ENCODE measurements at regions not wholly inside any gene's neighbourhood (a gene's known extent, or its start where the extent isn't known, plus 50 kb on each side); places are given as distances from the start of the nearest gene placed in this dataset.

DNA sequence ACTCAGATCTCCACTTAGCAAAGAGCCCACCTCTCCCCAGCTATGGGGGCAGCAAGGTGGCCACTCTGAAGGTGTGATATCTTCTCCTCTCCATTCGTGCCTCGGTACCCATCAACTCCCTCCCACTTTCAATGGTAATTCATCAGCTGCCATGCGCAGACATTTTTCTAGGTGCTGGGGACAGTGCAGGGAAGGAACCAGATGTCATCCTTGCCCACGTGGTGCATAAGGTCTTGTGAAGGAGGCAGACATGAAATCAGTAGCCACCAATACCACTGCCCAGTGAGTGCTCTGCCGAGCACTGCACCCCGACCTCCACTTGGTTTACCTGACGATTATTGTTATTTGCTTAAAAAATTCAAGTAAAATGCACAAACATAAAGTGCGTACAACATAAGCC, 76.3 kb upstream of the CSF3R start:
- H2BK120ac ChIP-seq (ENCODE audit: low read depth, low read length): no peak overlapping the region
- no CpG with 5 or more reads among the region's 8 CpGs for WGBS (ENCODE audit: extremely low coverage, insufficient coverage, low lambda C conversion rate)
- H3K79me1 ChIP-seq (ENCODE audit: low read length): no peaks in the 10 kb centered on the region
- H3K4ac ChIP-seq (ENCODE audit: low read depth, low read length): no peak overlapping the region
- H3K4me2 ChIP-seq (ENCODE audit: low read length): no peak overlapping the region
- H2BK15ac ChIP-seq (replicated peaks; ENCODE audit: low read depth): no peak overlapping the region
- H3K4me1 ChIP-seq (ENCODE audit: control insufficient read depth, low read depth, low read length): no peaks in the 10 kb centered on the region
- H3K56ac ChIP-seq (ENCODE audit: low read length): no peak overlapping the region
- no peak overlapping the region for H3K18ac ChIP-seq (ENCODE audit: low read length)
- no peak overlapping the region for H3K9ac ChIP-seq (ENCODE audit: low read length)
- DNase-seq: no peak
- no peak overlapping the region for H3K4me3 ChIP-seq (ENCODE audit: low read length)
- H3K23ac ChIP-seq (ENCODE audit: low read length): no peak overlapping the region
- no peak overlapping the region for H3K27ac ChIP-seq (ENCODE audit: low read depth, low read length)
- H3K27me3 ChIP-seq (ENCODE audit: insufficient read depth, low read length, poor library complexity): no peaks in the 10 kb centered on the region
- H4K5ac ChIP-seq (ENCODE audit: low read length): no peak overlapping the region
- no peak overlapping the region for H4K8ac ChIP-seq (ENCODE audit: low read depth, low read length)
- no peaks in the 10 kb centered on the region for H3K36me3 ChIP-seq (ENCODE audit: control insufficient read depth, insufficient read depth, low read length)
- H2BK5ac ChIP-seq (ENCODE audit: low read length): no peak overlapping the region
- H2AK5ac ChIP-seq (ENCODE audit: low read length): no peak overlapping the region
- H3K79me2 ChIP-seq (ENCODE audit: control insufficient read depth, insufficient read depth, low read length): no peaks in the 10 kb centered on the region

DNA sequence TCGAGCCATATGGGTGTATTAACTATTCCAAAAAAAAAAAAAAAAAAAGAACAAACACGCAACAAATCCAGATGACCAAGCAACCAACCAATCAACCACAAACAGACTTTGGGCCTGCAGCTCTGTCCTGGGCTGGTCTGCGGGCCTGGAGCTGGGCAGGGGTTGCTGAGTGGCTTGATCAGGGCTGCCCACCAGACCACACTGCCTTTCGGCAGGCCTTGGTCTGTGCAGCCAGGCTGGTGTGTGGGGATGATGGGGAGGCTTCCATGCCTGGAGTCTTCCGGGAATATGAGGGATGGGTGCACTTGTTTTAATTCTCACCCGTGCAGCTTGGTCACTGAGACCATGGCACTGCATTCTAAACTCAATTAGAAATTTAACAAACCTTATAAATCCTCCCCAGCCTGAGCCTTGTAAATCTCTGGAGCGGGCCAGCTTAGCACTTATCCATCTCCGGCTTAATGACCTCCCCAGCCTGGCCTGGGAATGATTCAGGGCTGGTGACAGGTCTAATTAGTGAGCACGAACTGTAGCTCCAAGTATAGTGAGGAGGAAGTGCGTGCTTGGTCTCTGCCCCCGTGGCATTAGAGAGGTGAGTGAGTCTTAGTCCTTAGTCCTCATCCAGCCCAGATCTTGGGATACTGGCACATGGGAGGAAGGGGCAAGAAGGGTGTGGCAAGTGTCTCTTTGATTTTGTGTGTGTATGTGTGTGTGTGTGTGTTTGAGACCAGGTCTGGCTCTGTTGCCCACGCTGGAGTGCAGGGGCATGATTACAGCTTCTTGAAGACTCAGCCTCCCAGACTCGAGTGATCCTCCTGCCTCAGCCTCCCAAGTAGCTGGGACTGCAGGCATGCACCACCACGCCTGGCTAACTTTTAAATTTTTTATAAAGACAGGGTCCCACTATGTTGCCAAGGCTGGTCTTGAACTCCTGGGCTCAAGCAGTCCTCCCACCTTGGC, 74.6 kb upstream of the CSF3R start:
- no peaks in the 10 kb centered on the region for H3K4me1 ChIP-seq (ENCODE audit: control insufficient read depth, low read depth, low read length)
- no peaks in the 10 kb centered on the region for H3K36me3 ChIP-seq (ENCODE audit: control insufficient read depth, insufficient read depth, low read length)
- no peak overlapping the region for H2AK5ac ChIP-seq (ENCODE audit: low read length)
- H4K5ac ChIP-seq (ENCODE audit: low read length): no peak overlapping the region
- H3K18ac ChIP-seq (ENCODE audit: low read length): no peak overlapping the region
- H3K27ac ChIP-seq (ENCODE audit: low read depth, low read length): no peak overlapping the region
- no peak overlapping the region for H3K4me2 ChIP-seq (ENCODE audit: low read length)
- no peak overlapping the region for H2BK120ac ChIP-seq (ENCODE audit: low read depth, low read length)
- H3K4ac ChIP-seq (ENCODE audit: low read depth, low read length): no peak overlapping the region
- no peaks in the 10 kb centered on the region for H3K27me3 ChIP-seq (ENCODE audit: insufficient read depth, low read length, poor library complexity)
- H3K9ac ChIP-seq (ENCODE audit: low read length): no peak overlapping the region
- no peak overlapping the region for H2BK5ac ChIP-seq (ENCODE audit: low read length)
- H3K4me3 ChIP-seq (ENCODE audit: low read length): no peak overlapping the region
- H3K56ac ChIP-seq (ENCODE audit: low read length): no peak overlapping the region
- no peak overlapping the region for H4K8ac ChIP-seq (ENCODE audit: low read depth, low read length)
- WGBS (ENCODE audit: extremely low coverage, insufficient coverage, low lambda C conversion rate): no CpG with 5 or more reads among the region's 14 CpGs
- H3K79me1 ChIP-seq (ENCODE audit: low read length): no peaks in the 10 kb centered on the region
- H3K79me2 ChIP-seq (ENCODE audit: control insufficient read depth, insufficient read depth, low read length): no peaks in the 10 kb centered on the region
- no peak for DNase-seq
- no peak overlapping the region for H2BK15ac ChIP-seq (replicated peaks; ENCODE audit: low read depth)
- no peak overlapping the region for H3K23ac ChIP-seq (ENCODE audit: low read length)

DNA sequence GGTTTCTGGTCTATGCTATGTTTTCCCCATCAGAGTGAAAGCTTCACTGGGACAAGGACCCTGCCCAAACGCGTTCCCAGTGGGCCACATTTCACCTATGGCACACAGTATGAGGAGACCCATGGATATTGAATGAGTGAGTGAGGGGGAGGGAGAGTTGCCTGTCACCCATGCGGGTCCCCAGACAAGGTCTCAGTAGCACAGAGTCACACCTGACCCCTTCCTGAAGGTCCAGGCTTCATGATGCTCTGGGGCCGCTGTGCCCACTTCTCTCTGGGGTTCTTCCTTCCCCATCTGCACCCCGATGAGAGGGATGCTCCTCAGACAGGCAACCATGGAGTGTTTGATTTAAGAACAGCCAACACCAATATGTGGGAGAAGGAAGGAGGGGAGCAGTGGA, 72.3 kb upstream of the CSF3R start:
- Histone ChIP-seq H2BK120ac (ENCODE audit: low read depth, low read length) (no peak overlapping the region), H3K23ac (ENCODE audit: low read length) (no peak overlapping the region), H3K79me2 (ENCODE audit: control insufficient read depth, insufficient read depth, low read length) (no peaks in the 10 kb centered on the region), H3K4me2 (ENCODE audit: low read length) (no peak overlapping the region), H3K27me3 (ENCODE audit: insufficient read depth, low read length, poor library complexity) (no peaks in the 10 kb centered on the region), H2BK15ac (replicated peaks; ENCODE audit: low read depth) (no peak overlapping the region), H2BK5ac (ENCODE audit: low read length) (no peak overlapping the region), H3K4me1 (ENCODE audit: control insufficient read depth, low read depth, low read length) (no peaks in the 10 kb centered on the region), H3K56ac (ENCODE audit: low read length) (no peak overlapping the region), H4K8ac (ENCODE audit: low read depth, low read length) (no peak overlapping the region), H3K4ac (ENCODE audit: low read depth, low read length) (no peak overlapping the region), H3K27ac (ENCODE audit: low read depth, low read length) (no peak overlapping the region), H3K4me3 (ENCODE audit: low read length) (no peak overlapping the region), H3K18ac (ENCODE audit: low read length) (no peak overlapping the region), H3K9ac (ENCODE audit: low read length) (no peak overlapping the region), H3K36me3 (ENCODE audit: control insufficient read depth, insufficient read depth, low read length) (no peaks in the 10 kb centered on the region), H3K79me1 (ENCODE audit: low read length) (no peaks in the 10 kb centered on the region), H4K5ac (ENCODE audit: low read length) (no peak overlapping the region), H2AK5ac (ENCODE audit: low read length) (no peak overlapping the region)
- no peak for DNase-seq
- WGBS (ENCODE audit: extremely low coverage, insufficient coverage, low lambda C conversion rate): no CpG with 5 or more reads among the region's 5 CpGs

DNA sequence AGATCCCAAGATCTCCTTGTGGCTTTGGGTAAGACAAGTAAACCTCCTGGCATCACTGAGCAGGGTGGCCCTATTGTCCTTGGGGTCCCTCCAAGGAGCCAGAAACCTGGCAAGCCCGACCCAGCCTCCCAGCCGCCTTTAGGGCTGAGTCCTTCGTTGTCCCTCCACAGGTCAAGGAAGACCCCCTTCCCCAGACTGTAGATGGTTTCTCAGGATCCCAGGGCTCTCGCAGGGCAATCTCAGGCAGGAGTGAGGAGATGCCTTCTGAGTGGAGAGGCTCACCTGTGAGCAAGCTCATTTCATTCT, 71.6 kb upstream of the CSF3R start:
- Histone ChIP-seq H3K79me2 (ENCODE audit: control insufficient read depth, insufficient read depth, low read length) (no peaks in the 10 kb centered on the region), H3K4me1 (ENCODE audit: control insufficient read depth, low read depth, low read length) (no peaks in the 10 kb centered on the region), H3K56ac (ENCODE audit: low read length) (no peak overlapping the region), H3K23ac (ENCODE audit: low read length) (no peak overlapping the region), H3K27ac (ENCODE audit: low read depth, low read length) (no peak overlapping the region), H2BK5ac (ENCODE audit: low read length) (no peak overlapping the region), H3K27me3 (ENCODE audit: insufficient read depth, low read length, poor library complexity) (no peaks in the 10 kb centered on the region), H3K36me3 (ENCODE audit: control insufficient read depth, insufficient read depth, low read length) (no peaks in the 10 kb centered on the region), H2BK15ac (replicated peaks; ENCODE audit: low read depth) (no peak overlapping the region), H3K18ac (ENCODE audit: low read length) (no peak overlapping the region), H4K8ac (ENCODE audit: low read depth, low read length) (no peak overlapping the region), H3K4me3 (ENCODE audit: low read length) (no peak overlapping the region), H2AK5ac (ENCODE audit: low read length) (no peak overlapping the region), H4K5ac (ENCODE audit: low read length) (no peak overlapping the region), H3K9ac (ENCODE audit: low read length) (no peak overlapping the region), H3K4ac (ENCODE audit: low read depth, low read length) (no peak overlapping the region), H3K79me1 (ENCODE audit: low read length) (no peaks in the 10 kb centered on the region), H2BK120ac (ENCODE audit: low read depth, low read length) (no peak overlapping the region), H3K4me2 (ENCODE audit: low read length) (no peak overlapping the region)
- no CpG with 5 or more reads among the region's 4 CpGs for WGBS (ENCODE audit: extremely low coverage, insufficient coverage, low lambda C conversion rate)
- DNase-seq: no peak

DNA sequence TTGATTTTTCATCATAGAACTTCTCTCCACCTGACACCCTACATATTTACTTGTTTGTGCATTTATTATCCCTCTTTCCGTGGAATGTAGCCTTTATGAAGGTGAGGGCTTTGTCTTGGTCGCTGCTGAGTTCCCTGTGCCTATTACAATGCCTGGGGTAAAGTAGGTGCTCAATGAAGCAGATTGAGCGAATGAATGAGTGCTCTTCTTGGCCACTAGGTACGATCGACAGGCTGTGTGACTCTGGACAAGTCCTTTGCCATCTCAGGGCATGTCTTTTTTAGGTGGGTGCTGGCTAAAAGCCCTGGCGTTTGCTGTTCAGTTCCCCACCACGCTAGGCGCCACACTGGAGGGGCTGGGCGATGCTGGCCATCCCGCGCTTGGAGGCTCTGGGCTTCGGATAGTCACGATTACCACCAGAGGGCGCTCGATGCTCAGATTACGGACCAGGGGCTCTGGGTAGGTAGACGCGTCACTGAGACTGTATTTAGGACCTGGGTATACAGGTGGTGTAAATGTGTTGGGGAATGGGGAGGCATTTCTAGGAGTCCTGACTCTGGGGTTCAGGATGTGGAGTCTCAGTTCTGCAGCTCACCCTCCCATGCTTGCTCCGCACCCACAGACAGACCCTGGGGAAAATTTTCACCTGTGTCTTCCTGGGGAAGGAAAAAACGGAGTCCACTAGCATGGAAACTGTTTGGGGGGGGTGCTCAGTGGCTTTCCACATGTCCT, 71.0 kb upstream of the CSF3R start:
- Histone ChIP-seq H3K27ac (ENCODE audit: low read depth, low read length) (no peak overlapping the region), H2AK5ac (ENCODE audit: low read length) (no peak overlapping the region), H3K18ac (ENCODE audit: low read length) (no peak overlapping the region), H3K4ac (ENCODE audit: low read depth, low read length) (no peak overlapping the region), H3K79me1 (ENCODE audit: low read length) (no peaks in the 10 kb centered on the region), H3K56ac (ENCODE audit: low read length) (no peak overlapping the region), H3K36me3 (ENCODE audit: control insufficient read depth, insufficient read depth, low read length) (no peaks in the 10 kb centered on the region), H3K4me2 (ENCODE audit: low read length) (no peak overlapping the region), H2BK15ac (replicated peaks; ENCODE audit: low read depth) (no peak overlapping the region), H4K8ac (ENCODE audit: low read depth, low read length) (no peak overlapping the region), H4K5ac (ENCODE audit: low read length) (no peak overlapping the region), H3K9ac (ENCODE audit: low read length) (no peak overlapping the region), H3K4me3 (ENCODE audit: low read length) (no peak overlapping the region), H3K79me2 (ENCODE audit: control insufficient read depth, insufficient read depth, low read length) (no peaks in the 10 kb centered on the region), H2BK120ac (ENCODE audit: low read depth, low read length) (no peak overlapping the region), H3K23ac (ENCODE audit: low read length) (no peak overlapping the region), H3K4me1 (ENCODE audit: control insufficient read depth, low read depth, low read length) (no peaks in the 10 kb centered on the region), H3K27me3 (ENCODE audit: insufficient read depth, low read length, poor library complexity) (no peaks in the 10 kb centered on the region), H2BK5ac (ENCODE audit: low read length) (no peak overlapping the region)
- DNase-seq: peak; percentile 89
- WGBS (ENCODE audit: extremely low coverage, insufficient coverage, low lambda C conversion rate): no CpG with 5 or more reads among the region's 20 CpGs
